ENCODE measurements at regions not wholly inside any gene's neighbourhood (a gene's known extent, or its start where the extent isn't known, plus 50 kb on each side); places are given as distances from the start of the nearest gene placed in this dataset.

DNA sequence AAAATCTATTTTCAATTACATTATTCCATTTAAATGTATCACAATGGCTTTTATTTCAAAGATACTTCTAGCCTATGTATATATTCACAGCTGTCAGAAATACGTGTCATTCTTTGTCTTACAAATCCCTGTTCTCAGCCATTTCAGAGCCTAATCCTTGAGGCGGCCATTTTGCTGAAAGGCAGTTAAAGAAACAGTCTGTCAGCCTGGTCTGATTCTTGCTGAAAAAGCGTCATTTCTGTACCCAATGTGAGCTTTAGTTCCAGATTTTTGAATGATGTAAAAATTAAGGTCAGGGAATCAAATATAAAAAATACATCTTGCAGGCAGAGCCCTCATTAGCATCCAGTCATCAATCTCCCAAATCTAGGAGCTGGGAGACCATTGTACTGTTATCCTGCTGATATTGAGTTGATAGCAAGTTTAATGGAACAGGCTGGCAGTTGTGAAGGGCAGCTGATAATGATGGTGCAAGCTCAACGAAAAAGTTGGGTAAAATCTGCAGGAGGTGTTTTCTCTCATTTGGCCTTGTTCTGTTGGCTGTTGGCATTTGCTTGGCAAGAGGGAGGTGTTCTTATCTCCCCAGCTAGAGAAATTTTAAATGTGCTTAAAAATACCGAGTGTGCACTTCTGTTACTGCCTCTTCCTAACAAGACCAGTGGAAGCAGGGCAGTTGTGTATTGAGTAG, 314.8 kb downstream of the SOX4 start:
- H3K4me1 ChIP-seq = peaks cover 6% of the 10 kb centered on the region; the same call in 1 of the 3 replicates
- no peak overlapping the region for H3K4me2 ChIP-seq
- no peaks in the 10 kb centered on the region for H3K9me3 ChIP-seq
- 78% methylated on average over 5 of the region's 5 CpGs for WGBS (ENCODE audit: missing lambda C conversion rate)
- no peak for FAIRE-seq
- TF ChIP-seq TP53 (CRISPR knock-in tag; IDR thresholded peaks at IDR 0.05) (no peak), MAFK (IDR thresholded peaks at IDR 0.05; ENCODE audit: partially characterized antibody) (no peak), GATA3 (IDR thresholded peaks at IDR 0.05; ENCODE audit: borderline replicate concordance) (no peak), FOSB (CRISPR knock-in tag; IDR thresholded peaks at IDR 0.05) (no peak), RFX5 (IDR thresholded peaks at IDR 0.05) (no peak)
- TF ChIP-seq, protein P1, sequence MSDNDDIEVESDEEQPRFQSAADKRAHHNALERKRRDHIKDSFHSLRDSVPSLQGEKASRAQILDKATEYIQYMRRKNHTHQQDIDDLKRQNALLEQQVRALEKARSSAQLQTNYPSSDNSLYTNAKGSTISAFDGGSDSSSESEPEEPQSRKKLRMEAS (IDR thresholded peaks at IDR 0.05) = no peak
- TF ChIP-seq, protein P2, sequence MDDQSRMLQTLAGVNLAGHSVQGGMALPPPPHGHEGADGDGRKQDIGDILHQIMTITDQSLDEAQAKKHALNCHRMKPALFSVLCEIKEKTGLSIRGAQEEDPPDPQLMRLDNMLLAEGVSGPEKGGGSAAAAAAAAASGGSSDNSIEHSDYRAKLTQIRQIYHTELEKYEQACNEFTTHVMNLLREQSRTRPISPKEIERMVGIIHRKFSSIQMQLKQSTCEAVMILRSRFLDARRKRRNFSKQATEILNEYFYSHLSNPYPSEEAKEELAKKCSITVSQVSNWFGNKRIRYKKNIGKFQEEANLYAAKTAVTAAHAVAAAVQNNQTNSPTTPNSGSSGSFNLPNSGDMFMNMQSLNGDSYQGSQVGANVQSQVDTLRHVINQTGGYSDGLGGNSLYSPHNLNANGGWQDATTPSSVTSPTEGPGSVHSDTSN (IDR thresholded peaks at IDR 0.05) = no peak
- CTCF ChIA-PET = no interaction called here
- ATAC-seq = no peak
- no peak overlapping the region for H3K27ac ChIP-seq
- H3K4me3 ChIP-seq = no peak overlapping the region
- no peak for DNase-seq (ENCODE audit: low read depth in 1 of 2, low spot score in 1 of 2)
- POLR2A ChIA-PET = no interaction called here

DNA sequence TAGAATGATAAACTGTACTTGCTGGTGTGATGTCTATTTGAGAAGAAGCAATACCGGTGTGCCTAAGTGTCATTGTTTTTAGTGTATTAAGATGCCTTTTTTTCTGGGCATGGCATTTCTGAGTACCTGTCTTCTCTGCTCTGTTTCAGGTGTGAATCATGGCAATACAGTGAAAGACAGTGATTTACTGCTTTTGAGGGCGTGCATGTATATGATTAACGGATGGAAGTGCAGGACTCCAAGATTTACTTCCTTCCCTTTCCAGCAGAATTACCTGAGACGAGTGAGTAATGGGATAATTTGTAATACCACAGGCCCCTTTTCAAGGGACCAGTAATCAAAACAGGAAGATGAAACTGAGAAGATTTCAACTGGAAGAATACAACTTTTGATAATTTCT, 315.8 kb downstream of the SOX4 start:
- ATAC-seq = no peak
- FAIRE-seq = no peak
- TF ChIP-seq FOXS1 (CRISPR knock-in tag; IDR thresholded peaks at IDR 0.05) = no peak
- TF ChIP-seq JUNB (IDR thresholded peaks at IDR 0.05) = no peak
- no peak for TF ChIP-seq CEBPB (IDR thresholded peaks at IDR 0.05)
- TF ChIP-seq NR3C1 (IDR thresholded peaks at IDR 0.05) = no peak
- TF ChIP-seq FOSL2 (IDR thresholded peaks at IDR 0.05) = no peak
- no peak for TF ChIP-seq FOSL2 (CRISPR knock-in tag; IDR thresholded peaks at IDR 0.05)

DNA sequence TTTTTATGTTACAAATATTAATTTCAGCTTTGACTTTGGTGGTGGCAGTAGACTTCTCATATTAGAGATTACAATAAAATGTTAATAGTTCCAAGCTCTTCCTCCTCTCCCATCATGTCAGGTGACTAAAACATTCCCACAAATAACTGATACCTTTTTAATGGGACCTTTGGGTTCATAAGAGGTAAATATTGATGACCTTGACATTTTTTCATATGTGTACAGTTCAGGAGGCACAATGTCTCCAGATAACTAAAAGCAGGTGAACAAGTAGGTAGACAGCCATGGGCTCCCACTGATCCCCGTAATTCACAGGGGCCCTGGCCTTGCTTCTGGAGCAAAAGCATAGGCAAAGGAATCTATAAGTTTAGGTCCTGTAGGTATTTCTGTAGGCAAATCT, 317.7 kb downstream of the SOX4 start:
- ChIA-PET POLR2A (no interaction called here), CTCF (no interaction called here)
- WGBS (ENCODE audit: missing lambda C conversion rate) = 77% methylated on average over 1 of the region's 1 CpG
- ATAC-seq (no peak), DNase-seq (ENCODE audit: low read depth in 1 of 2, low spot score in 1 of 2) (no peak), FAIRE-seq (no peak)
- peaks cover 15% of the 10 kb centered on the region; the same call in 2 of the 3 replicates for H3K4me1 ChIP-seq
- no peak overlapping the region for H3K4me2 ChIP-seq
- no peaks in the 10 kb centered on the region for H3K9me3 ChIP-seq
- no peak for TF ChIP-seq NR3C1 (IDR thresholded peaks at IDR 0.05)
- no peak for TF ChIP-seq HOXB13 (CRISPR knock-in tag; IDR thresholded peaks at IDR 0.05; ENCODE audit: low read depth)
- TF ChIP-seq MAFK (IDR thresholded peaks at IDR 0.05; ENCODE audit: partially characterized antibody) = peak; percentile 83
- TF ChIP-seq, protein P3, sequence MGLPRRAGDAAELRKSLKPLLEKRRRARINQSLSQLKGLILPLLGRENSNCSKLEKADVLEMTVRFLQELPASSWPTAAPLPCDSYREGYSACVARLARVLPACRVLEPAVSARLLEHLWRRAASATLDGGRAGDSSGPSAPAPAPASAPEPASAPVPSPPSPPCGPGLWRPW (IDR thresholded peaks at IDR 0.05) = no peak
- no peak for TF ChIP-seq TP53 (CRISPR knock-in tag; IDR thresholded peaks at IDR 0.05)
- TF ChIP-seq RFX5 (IDR thresholded peaks at IDR 0.05) = no peak
- TF ChIP-seq CBX8 (IDR thresholded peaks at IDR 0.05) = no peak
- TF ChIP-seq ZFP36 (IDR thresholded peaks at IDR 0.05; ENCODE audit: borderline replicate concordance, partially characterized antibody) = no peak
- no peak overlapping the region for H3K4me3 ChIP-seq
- H3K27ac ChIP-seq = no peak overlapping the region

More for the DNA sequence above, 315.8 kb downstream of the SOX4 start:
- 87% methylated on average over 4 of the region's 4 CpGs for WGBS (ENCODE audit: missing lambda C conversion rate)
- POLR2A ChIA-PET = no interaction called here
- DNase-seq (ENCODE audit: low read depth in 1 of 2, low spot score in 1 of 2) = no peak
- H3K27ac ChIP-seq = no peak overlapping the region
- peaks cover 5% of the 10 kb centered on the region; the same call in 1 of the 3 replicates for H3K4me1 ChIP-seq
- no peak overlapping the region for H3K4me3 ChIP-seq
- CTCF ChIA-PET = no interaction called here
- no peaks in the 10 kb centered on the region for H3K9me3 ChIP-seq
- no peak overlapping the region for H3K4me2 ChIP-seq

DNA sequence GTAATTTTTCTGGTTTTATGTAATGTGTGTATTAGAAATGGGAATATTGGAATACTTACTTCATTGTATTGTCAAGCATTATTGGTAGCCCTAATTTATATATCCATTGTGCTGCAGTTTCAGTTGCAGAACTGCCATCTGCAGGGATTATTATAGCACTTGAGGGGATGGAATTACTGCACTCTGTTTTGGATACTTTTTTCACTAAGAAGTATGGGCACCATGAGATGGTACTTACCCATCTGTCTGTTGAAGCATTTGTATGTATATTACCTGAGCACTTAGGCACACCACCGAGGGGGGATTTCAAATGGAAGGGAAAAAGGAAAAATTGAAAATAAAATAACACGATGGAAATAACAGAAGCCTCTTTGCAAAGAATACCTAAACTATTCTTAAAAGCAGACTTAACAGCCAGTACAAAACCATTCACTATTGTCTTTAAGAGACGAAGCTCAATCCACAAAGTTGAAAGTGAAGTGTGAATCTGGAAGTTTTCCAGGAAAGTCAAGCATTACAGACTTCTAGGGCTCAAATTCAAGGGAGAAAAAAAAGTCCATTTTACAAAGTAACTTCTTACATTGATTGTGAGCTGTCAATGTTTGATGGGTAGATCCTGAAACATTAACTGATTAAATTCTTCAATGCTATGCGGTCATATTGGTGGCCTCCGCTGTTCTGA, 318.7 kb downstream of the SOX4 start:
- H3K4me1 ChIP-seq = peaks cover 18% of the 10 kb centered on the region
- no peak overlapping the region for H3K4me3 ChIP-seq
- WGBS (ENCODE audit: missing lambda C conversion rate) = 85% methylated on average over 5 of the region's 5 CpGs
- CTCF ChIA-PET = interaction anchor here (1.5 kb wide), 1 partner anchor 12 kb away, joined by 4 read pairs; no protein-coding TSS in a partner anchor
- FAIRE-seq (no peak), DNase-seq (ENCODE audit: low read depth in 1 of 2, low spot score in 1 of 2) (no peak), ATAC-seq (no peak)
- H3K4me2 ChIP-seq = no peak overlapping the region
- POLR2A ChIA-PET = interaction anchor here (0.6 kb wide), 1 partner anchor 537 kb away, joined by 6 read pairs; no protein-coding TSS in a partner anchor
- TF ChIP-seq RAD21 (conservative IDR thresholded peaks at IDR 0.05 in 1 of 2, IDR thresholded peaks at IDR 0.05 in 1 of 2) (no peak), MAZ (IDR thresholded peaks at IDR 0.05; ENCODE audit: borderline replicate concordance, low read depth, low read length) (no peak), CBX2 (IDR thresholded peaks at IDR 0.05; ENCODE audit: borderline replicate concordance, low read depth) (no peak)
- TF ChIP-seq, protein P3 (IDR thresholded peaks at IDR 0.05) = no peak
- no peak overlapping the region for H3K27ac ChIP-seq
- H3K9me3 ChIP-seq = no peaks in the 10 kb centered on the region

Data from A549 (cell line).